ENCODE measurements at regions not wholly inside any gene's neighbourhood (a gene's known extent, or its start where the extent isn't known, plus 50 kb on each side); places are given as distances from the start of the nearest gene placed in this dataset.
"Not testable (repeated sequence)": the region's sequence is repeated elsewhere in the genome, so short reads cannot be mapped to it uniquely, and the experiment has no call there.

- H3K27ac ChIP-seq (ENCODE audit: low read depth) = no peak overlapping the region
- no peaks in the 10 kb centered on the region for H3K4me1 ChIP-seq (ENCODE audit: insufficient read depth)
- WGBS = 34% methylated on average over 3 of the region's 3 CpGs
- no peak overlapping the region for H3K4me3 ChIP-seq (ENCODE audit: low read depth, low read length)
- no peaks in the 10 kb centered on the region for H3K36me3 ChIP-seq (ENCODE audit: insufficient read depth)
- no peak for DNase-seq (ENCODE audit: extremely low spot score)
Measured at GRCh38 chr7:153158149-153158548, 398.6 kb downstream of the ACTR3B start.

DNA sequence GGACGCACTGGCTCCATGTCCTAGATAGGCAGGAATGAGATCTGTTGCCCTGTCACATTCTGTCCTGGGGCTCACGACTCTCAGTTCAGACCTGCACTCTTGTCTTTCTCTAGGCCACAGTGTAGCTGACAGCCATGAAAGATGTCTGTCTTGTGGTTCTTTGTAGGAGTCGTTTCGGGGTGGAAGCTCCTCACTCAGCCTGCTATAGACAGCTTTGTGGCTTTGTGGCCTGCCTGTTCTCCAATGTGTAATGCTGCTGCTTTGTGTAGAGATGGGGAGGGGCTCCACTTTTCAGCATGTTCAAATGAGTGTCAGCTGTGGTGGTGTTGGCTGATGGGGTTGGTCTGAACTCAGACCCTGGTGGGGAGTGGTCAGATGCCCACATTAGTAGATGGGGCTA, 410.7 kb downstream of the ACTR3B start:
- 79% methylated on average over 4 of the region's 4 CpGs for WGBS
- H3K4me3 ChIP-seq (ENCODE audit: low read depth, low read length) = no peak overlapping the region
- no peaks in the 10 kb centered on the region for H3K4me1 ChIP-seq (ENCODE audit: insufficient read depth)
- H3K27ac ChIP-seq (ENCODE audit: low read depth) = no peak overlapping the region
- no peaks in the 10 kb centered on the region for H3K36me3 ChIP-seq (ENCODE audit: insufficient read depth)
- DNase-seq (ENCODE audit: extremely low spot score) = no peak

DNA sequence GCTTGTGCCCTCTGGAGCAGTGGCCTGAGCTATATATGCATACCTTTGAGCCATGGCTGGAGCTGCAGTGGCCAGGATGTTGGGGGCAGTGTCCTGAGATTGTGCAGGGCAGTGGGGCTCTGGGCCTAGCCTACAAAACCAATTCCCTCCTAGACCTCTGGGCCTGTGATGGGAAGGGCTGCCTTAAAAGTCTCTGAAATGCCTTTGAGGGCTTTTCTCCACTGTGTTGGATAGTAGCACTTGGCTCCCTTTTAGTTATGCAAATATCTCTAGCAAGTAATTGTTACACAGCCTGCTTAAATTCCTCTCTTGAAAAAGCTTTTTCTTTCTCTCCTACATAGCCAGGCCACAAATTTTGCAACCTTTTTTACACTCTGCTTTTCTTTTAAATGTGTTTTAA, 426.4 kb downstream of the ACTR3B start:
- Histone ChIP-seq H3K4me1 (ENCODE audit: insufficient read depth) (peaks cover under 1% of the 10 kb centered on the region), H3K36me3 (ENCODE audit: insufficient read depth) (no peaks in the 10 kb centered on the region), H3K27ac (ENCODE audit: low read depth) (no peak overlapping the region), H3K4me3 (ENCODE audit: low read depth, low read length) (no peak overlapping the region)
- no peak for DNase-seq (ENCODE audit: extremely low spot score)

DNA sequence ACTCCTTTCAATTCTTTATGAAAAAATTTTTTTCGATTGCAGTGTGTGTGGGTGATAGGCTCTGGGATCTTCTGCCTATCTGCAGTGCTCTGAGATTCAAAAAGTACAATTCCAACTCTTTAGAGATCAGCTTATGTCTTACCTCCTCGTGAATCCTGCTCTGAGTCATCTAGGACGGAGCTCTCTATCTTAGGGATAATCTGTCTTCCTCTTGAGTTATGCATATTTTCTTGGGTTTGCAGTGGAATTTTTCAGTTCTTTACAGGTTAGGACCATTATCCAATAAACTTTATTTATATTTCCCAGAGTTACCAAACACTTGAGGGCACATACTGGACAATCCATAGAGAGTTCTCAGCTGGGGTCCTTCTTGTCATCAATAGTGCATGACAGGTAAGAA, 428.6 kb downstream of the ACTR3B start:
- Histone ChIP-seq H3K27ac (ENCODE audit: low read depth) (no peak overlapping the region), H3K4me1 (ENCODE audit: insufficient read depth) (peaks cover 2% of the 10 kb centered on the region), H3K4me3 (ENCODE audit: low read depth, low read length) (no peak overlapping the region), H3K36me3 (ENCODE audit: insufficient read depth) (no peaks in the 10 kb centered on the region)
- WGBS = 59% methylated on average over 3 of the region's 3 CpGs
- no peak for DNase-seq (ENCODE audit: extremely low spot score)

GRCh38 chr7:153188630-153189029, 429.1 kb downstream of the ACTR3B start:
- WGBS = 82% methylated on average over 3 of the region's 3 CpGs

DNA sequence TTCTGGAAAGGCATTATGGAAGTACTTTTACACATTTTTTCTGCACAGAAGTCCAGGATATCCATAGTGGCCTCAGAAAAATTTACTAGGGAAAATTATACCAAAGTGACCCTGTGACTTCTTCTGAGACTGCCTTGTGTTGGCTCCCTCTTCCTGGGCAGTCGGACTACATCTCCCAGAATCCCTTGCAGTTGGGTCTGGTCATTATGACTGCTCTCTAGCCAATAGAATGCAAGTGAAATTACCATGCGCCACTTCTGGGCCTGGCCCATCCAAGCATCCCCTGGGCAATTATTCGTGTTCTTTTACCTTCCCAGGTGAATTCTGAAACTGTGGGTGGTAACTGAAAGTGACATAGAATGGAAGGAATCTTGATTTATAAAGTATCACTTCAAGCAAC, 430.9 kb downstream of the ACTR3B start:
- H3K27ac ChIP-seq (ENCODE audit: low read depth) = no peak overlapping the region
- no peak overlapping the region for H3K4me3 ChIP-seq (ENCODE audit: low read depth, low read length)
- 67% methylated on average over 3 of the region's 3 CpGs for WGBS
- no peak for DNase-seq (ENCODE audit: extremely low spot score)
- no peaks in the 10 kb centered on the region for H3K36me3 ChIP-seq (ENCODE audit: insufficient read depth)
- H3K4me1 ChIP-seq (ENCODE audit: insufficient read depth) = peaks cover 2% of the 10 kb centered on the region

More at GRCh38 chr7:153188630-153189029, 429.1 kb downstream of the ACTR3B start:
- Histone ChIP-seq H3K4me3 (ENCODE audit: low read depth, low read length) (no peak overlapping the region), H3K4me1 (ENCODE audit: insufficient read depth) (peaks cover 2% of the 10 kb centered on the region), H3K27ac (ENCODE audit: low read depth) (no peak overlapping the region), H3K36me3 (ENCODE audit: insufficient read depth) (no peaks in the 10 kb centered on the region)
- no peak for DNase-seq (ENCODE audit: extremely low spot score)

DNA sequence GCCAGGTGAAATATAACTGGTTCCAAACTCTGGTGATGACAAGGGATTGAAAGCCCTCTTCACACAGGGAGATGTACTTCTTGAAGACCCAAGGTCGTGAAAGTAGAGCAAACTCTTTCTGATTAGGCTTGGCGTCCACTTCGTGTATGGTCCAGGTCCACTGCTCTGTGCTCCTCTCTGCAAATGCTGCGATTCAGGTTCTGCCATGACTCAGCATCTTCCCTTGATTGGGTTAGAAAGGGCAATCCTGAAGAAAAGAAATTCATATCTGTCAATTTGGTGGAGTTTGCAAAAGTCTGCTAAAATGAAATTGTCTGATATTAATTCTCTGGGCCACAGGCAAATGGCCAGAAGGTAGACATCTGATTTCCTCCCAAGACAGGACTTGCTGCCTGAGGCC, 431.4 kb downstream of the ACTR3B start:
- no peak overlapping the region for H3K4me3 ChIP-seq (ENCODE audit: low read depth, low read length)
- WGBS = 79% methylated on average over 4 of the region's 4 CpGs
- peaks cover 2% of the 10 kb centered on the region for H3K4me1 ChIP-seq (ENCODE audit: insufficient read depth)
- no peaks in the 10 kb centered on the region for H3K36me3 ChIP-seq (ENCODE audit: insufficient read depth)
- H3K27ac ChIP-seq (ENCODE audit: low read depth) = no peak overlapping the region
- no peak for DNase-seq (ENCODE audit: extremely low spot score)

DNA sequence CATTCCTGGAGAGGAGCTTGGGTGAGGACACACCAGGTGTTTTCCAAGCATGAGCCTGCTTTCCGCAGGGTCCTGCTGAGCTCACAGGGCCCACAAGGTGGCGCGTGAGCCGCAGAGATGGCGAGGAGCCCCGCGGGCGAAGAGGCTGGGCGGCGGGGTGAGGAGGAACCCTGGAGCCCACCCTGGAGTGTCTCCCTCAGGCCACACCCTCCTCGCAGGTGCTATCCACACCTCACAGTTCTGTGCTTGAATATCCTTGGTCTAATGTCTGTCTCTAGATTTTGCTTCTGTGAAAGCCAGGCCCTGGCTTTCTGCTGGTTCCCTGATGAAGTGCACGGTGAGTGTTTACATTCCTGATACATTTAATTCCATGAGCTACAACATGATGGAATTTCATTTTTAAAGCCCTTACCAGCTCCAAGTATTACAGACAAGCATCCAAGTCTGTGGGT, 433.6 kb downstream of the ACTR3B start:
- no peak overlapping the region for H3K27ac ChIP-seq (ENCODE audit: low read depth)

GRCh38 chr7:153217032-153217431, 457.5 kb downstream of the ACTR3B start:
- Histone ChIP-seq H3K4me1 (ENCODE audit: insufficient read depth) (no peaks in the 10 kb centered on the region), H3K4me3 (ENCODE audit: low read depth, low read length) (no peak overlapping the region), H3K27ac (ENCODE audit: low read depth) (no peak overlapping the region), H3K36me3 (ENCODE audit: insufficient read depth) (no peaks in the 10 kb centered on the region)
- no peak for DNase-seq (ENCODE audit: extremely low spot score)
- 92% methylated on average over 8 of the region's 8 CpGs for WGBS

More for the DNA sequence above, 433.6 kb downstream of the ACTR3B start:
- Histone ChIP-seq H3K4me3 (ENCODE audit: low read depth, low read length) (no peak overlapping the region), H3K36me3 (ENCODE audit: insufficient read depth) (no peaks in the 10 kb centered on the region), H3K4me1 (ENCODE audit: insufficient read depth) (peaks cover 2% of the 10 kb centered on the region)
- DNase-seq (ENCODE audit: extremely low spot score) = no peak
- WGBS = 5% methylated on average over 12 of the region's 12 CpGs

- no peaks in the 10 kb centered on the region for H3K4me1 ChIP-seq (ENCODE audit: insufficient read depth)
- H3K27ac ChIP-seq (ENCODE audit: low read depth) = no peak overlapping the region
- H3K4me3 ChIP-seq (ENCODE audit: low read depth, low read length) = no peak overlapping the region
- WGBS = 76% methylated on average over 1 of the region's 1 CpG
- DNase-seq (ENCODE audit: extremely low spot score) = no peak
- no peaks in the 10 kb centered on the region for H3K36me3 ChIP-seq (ENCODE audit: insufficient read depth)
Measured at GRCh38 chr7:153224890-153225289, 465.3 kb downstream of the ACTR3B start.

DNA sequence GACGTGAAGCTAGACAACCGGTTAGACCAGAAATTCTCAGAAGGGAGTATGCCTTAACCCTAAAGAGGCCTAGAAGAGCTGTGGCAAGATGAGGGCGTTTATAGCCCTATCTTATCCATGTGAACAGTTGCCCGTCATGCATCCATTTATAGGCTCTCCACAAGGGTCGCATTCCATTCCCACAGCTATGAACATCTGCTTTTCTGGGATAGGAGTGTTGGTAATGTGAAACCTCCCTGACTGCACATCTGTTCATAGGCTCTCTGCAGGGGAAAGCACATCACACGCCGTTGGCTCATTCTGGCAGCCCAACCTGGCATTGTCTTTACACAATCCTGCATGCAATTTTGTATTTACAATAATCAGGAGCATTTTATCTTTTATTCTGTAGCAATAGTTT, 485.6 kb downstream of the ACTR3B start:
- H3K27ac ChIP-seq (ENCODE audit: low read depth); H3K4me3 ChIP-seq (ENCODE audit: low read depth, low read length); H3K36me3 ChIP-seq (ENCODE audit: insufficient read depth); H3K4me1 ChIP-seq (ENCODE audit: insufficient read depth); DNase-seq (ENCODE audit: extremely low spot score): not testable (repeated sequence)
- 71% methylated on average over 7 of the region's 7 CpGs for WGBS

- H3K36me3 ChIP-seq (ENCODE audit: insufficient read depth) = no peaks in the 10 kb centered on the region
- no peak overlapping the region for H3K27ac ChIP-seq (ENCODE audit: low read depth)
- H3K4me3 ChIP-seq (ENCODE audit: low read depth, low read length) = no peak overlapping the region
- DNase-seq (ENCODE audit: extremely low spot score) = no peak
- 75% methylated on average over 1 of the region's 1 CpG for WGBS
- H3K4me1 ChIP-seq (ENCODE audit: insufficient read depth) = no peaks in the 10 kb centered on the region
Measured at GRCh38 chr7:153245809-153246208, 486.3 kb downstream of the ACTR3B start.

DNA sequence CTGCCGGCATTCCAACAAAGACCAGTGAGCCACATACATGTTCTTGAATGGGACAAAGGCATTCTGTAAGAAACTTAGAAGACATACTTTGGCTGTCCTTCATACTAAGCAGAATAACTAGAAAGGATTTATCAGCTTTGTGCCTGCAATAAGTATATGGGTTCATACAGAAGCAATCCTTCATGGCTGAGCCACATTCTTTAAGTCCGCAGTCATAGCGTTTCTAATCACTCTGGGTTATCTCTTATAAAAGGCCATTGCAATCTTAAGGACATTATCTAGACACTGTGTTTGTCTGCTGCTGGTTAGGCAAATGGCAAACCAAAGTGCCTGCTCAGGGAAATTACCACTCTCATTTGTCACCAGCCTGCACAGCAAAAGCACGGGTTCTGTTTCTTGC, 488.4 kb downstream of the ACTR3B start:
- no peak overlapping the region for H3K4me3 ChIP-seq (ENCODE audit: low read depth, low read length)
- 63% methylated on average over 4 of the region's 4 CpGs for WGBS
- H3K27ac ChIP-seq (ENCODE audit: low read depth) = no peak overlapping the region
- no peaks in the 10 kb centered on the region for H3K36me3 ChIP-seq (ENCODE audit: insufficient read depth)
- no peak for DNase-seq (ENCODE audit: extremely low spot score)
- H3K4me1 ChIP-seq (ENCODE audit: insufficient read depth) = no peaks in the 10 kb centered on the region

GRCh38 chr7:153258686-153259085, 499.1 kb downstream of the ACTR3B start:
- H3K27ac ChIP-seq (ENCODE audit: low read depth) = no peak overlapping the region
- 72% methylated on average over 6 of the region's 6 CpGs for WGBS
- no peak overlapping the region for H3K4me3 ChIP-seq (ENCODE audit: low read depth, low read length)
- H3K4me1 ChIP-seq (ENCODE audit: insufficient read depth) = no peaks in the 10 kb centered on the region
- DNase-seq (ENCODE audit: extremely low spot score) = no peak
- no peaks in the 10 kb centered on the region for H3K36me3 ChIP-seq (ENCODE audit: insufficient read depth)

DNA sequence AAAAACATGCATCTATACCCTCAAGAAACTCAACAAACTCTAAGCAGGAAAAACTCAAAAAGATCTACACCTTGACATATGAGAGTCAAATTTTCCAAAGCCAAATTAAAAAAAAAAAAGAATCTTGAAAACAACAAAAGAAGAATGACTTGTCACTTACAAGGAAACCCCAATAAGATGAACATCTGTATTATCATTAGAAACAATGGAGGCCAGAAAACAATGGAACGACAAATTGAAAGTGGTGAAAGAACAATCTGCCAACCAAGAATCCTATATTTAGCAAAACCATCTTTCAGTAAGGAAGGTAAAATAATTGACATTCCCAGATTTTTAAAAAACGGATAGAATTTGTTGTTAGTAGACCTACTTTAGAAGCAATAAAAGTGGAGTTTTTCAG, 516.8 kb downstream of the ACTR3B start:
- no peak overlapping the region for H3K27ac ChIP-seq (ENCODE audit: low read depth)
- H3K4me3 ChIP-seq (ENCODE audit: low read depth, low read length) = no peak overlapping the region
- 86% methylated on average over 2 of the region's 2 CpGs for WGBS
- no peaks in the 10 kb centered on the region for H3K4me1 ChIP-seq (ENCODE audit: insufficient read depth)
- DNase-seq (ENCODE audit: extremely low spot score) = no peak
- H3K36me3 ChIP-seq (ENCODE audit: insufficient read depth) = no peaks in the 10 kb centered on the region

All from urinary bladder (tissue), 3 donors.